ENCODE measurements at regions not wholly inside any gene's neighbourhood (a gene's known extent, or its start where the extent isn't known, plus 50 kb on each side); places are given as distances from the start of the nearest gene placed in this dataset.

DNA sequence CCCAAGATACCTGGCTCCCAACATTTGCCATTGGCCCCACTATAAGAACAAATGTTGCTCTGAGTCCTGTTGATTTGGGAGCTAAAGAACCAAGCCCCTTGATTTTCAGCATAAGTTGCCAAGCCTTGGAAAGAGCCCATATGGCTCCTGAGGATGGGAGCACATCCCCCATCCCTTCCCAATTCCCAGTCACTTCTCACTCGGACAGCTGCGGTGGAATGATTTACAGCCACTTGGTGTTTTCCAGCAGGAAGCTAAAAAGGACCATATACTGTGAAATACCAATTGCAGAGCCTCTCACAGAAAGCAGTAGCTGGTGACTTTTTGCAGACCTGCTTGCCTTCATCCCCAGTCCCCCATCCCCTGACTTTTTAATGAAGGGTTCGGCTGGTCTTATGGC lies 524.6 kb downstream of the GRIN2A start:
- Mint-ChIP-seq H3K9me3 (peaks cover 0 to 6% (median 2%) of the 10 kb centered on the region in 7 donors), H3K27me3 (no peaks in the 10 kb centered on the region), H3K4me3 (no peak overlapping the region), H3K4me1 (no peaks in the 10 kb centered on the region), H3K36me3 (no peaks in the 10 kb centered on the region), H3K27ac (no peak overlapping the region)
- no peak overlapping the region for H3K4me3 ChIP-seq (ENCODE audit: low read depth, low read length)
- no peak for ATAC-seq (ENCODE audit: low read depth in 2 of 2)
- no peak for DNase-seq
- no peaks in the 10 kb centered on the region for H3K4me1 ChIP-seq (ENCODE audit: control insufficient read depth, insufficient read depth, low read length, poor library complexity, severe bottlenecking)
- no peaks in the 10 kb centered on the region for H3K36me3 ChIP-seq (ENCODE audit: control insufficient read depth, insufficient read depth, low read length)
- no peaks in the 10 kb centered on the region for H3K27me3 ChIP-seq (ENCODE audit: control insufficient read depth, insufficient read depth, low read length)
- H3K9me3 ChIP-seq (ENCODE audit: control insufficient read depth in 2 of 2, low read length in 2 of 2): no peaks in the 10 kb centered on the region
- H3K27ac ChIP-seq (ENCODE audit: insufficient read depth, low read length, poor library complexity, severe bottlenecking): no peak overlapping the region

DNA sequence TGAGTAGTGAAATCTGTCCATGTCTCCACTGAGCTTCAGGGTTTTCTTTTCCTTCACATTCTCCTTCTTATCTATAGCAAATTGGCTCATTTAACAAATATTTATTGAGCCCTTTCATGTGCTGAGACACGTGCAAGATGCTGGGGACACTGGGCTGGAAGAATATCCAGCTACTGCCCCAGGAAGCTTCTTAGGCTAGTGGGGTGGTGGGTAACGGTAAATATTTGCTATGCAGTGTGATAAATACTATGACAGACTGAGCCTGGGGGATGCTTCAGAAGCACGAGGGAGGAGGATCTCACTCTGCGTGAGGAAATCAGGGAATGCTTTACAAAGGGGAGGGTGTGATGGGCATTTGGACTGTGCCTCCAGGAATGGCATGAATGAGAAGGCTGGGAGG lies 524.1 kb downstream of the GRIN2A start:
- H3K27me3 ChIP-seq (ENCODE audit: control insufficient read depth, insufficient read depth, low read length): no peaks in the 10 kb centered on the region
- DNase-seq (no peak), ATAC-seq (ENCODE audit: low read depth in 2 of 2) (no peak)
- H3K4me3 ChIP-seq (ENCODE audit: low read depth, low read length): no peak overlapping the region
- Mint-ChIP-seq H3K4me3 (no peak overlapping the region), H3K4me1 (no peaks in the 10 kb centered on the region), H3K27me3 (no peaks in the 10 kb centered on the region), H3K27ac (no peak overlapping the region), H3K36me3 (no peaks in the 10 kb centered on the region), H3K9me3 (peaks cover 0 to 6% (median 2%) of the 10 kb centered on the region in 7 donors)
- no peaks in the 10 kb centered on the region for H3K9me3 ChIP-seq (ENCODE audit: control insufficient read depth in 2 of 2, low read length in 2 of 2)
- H3K36me3 ChIP-seq (ENCODE audit: control insufficient read depth, insufficient read depth, low read length): no peaks in the 10 kb centered on the region
- no peak overlapping the region for H3K27ac ChIP-seq (ENCODE audit: insufficient read depth, low read length, poor library complexity, severe bottlenecking)
- H3K4me1 ChIP-seq (ENCODE audit: control insufficient read depth, insufficient read depth, low read length, poor library complexity, severe bottlenecking): no peaks in the 10 kb centered on the region

DNA sequence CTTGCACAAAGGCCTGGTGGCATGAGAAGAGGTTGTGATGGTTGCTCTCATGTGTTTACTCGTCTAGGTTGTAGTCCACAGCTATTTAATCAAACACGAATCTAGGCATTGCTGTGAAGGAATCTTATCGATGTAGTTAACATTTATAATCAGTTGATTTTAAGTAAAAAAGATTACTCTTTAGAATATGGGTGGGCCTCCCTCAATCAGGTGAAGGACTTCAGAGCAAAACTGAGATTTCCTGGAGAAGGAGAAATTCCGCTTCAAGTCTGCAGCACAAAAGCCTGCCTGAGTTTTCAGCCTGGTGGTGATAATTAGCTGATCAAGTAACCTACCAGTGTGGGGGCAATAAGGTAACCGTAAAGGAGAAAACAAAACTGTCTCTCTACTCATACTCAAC lies 523.6 kb downstream of the GRIN2A start:
- no peak overlapping the region for H3K27ac ChIP-seq (ENCODE audit: insufficient read depth, low read length, poor library complexity, severe bottlenecking)
- DNase-seq: no peak
- Mint-ChIP-seq H3K9me3 (peaks cover 0 to 6% (median 1%) of the 10 kb centered on the region in 7 donors), H3K4me3 (no peak overlapping the region), H3K4me1 (no peaks in the 10 kb centered on the region), H3K36me3 (no peaks in the 10 kb centered on the region), H3K27me3 (no peaks in the 10 kb centered on the region), H3K27ac (no peak overlapping the region)
- H3K9me3 ChIP-seq (ENCODE audit: control insufficient read depth in 2 of 2, low read length in 2 of 2): no peaks in the 10 kb centered on the region
- H3K27me3 ChIP-seq (ENCODE audit: control insufficient read depth, insufficient read depth, low read length): no peaks in the 10 kb centered on the region
- no peak for ATAC-seq (ENCODE audit: low read depth in 2 of 2)
- no peaks in the 10 kb centered on the region for H3K36me3 ChIP-seq (ENCODE audit: control insufficient read depth, insufficient read depth, low read length)
- H3K4me3 ChIP-seq (ENCODE audit: low read depth, low read length): no peak overlapping the region
- no peaks in the 10 kb centered on the region for H3K4me1 ChIP-seq (ENCODE audit: control insufficient read depth, insufficient read depth, low read length, poor library complexity, severe bottlenecking)

DNA sequence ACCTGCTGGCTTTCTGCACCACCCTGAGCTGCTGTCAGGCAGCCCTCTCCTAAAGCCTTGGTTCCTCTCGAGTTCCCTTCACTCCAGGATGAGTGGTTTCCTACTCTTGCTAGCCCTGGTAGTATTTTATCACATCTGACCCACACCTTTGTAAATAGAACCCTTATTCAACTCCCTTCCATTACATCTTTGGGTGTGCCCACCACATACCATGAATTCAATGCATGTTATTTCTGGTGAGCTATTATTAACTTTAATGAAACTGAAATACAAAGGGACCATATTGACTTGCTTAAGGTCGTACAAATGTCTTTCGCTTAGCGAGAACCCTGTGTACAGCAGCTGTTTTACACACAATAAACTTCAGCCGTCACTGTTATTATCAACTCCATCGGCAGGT lies 521.3 kb downstream of the GRIN2A start:
- no peaks in the 10 kb centered on the region for H3K9me3 ChIP-seq (ENCODE audit: control insufficient read depth in 2 of 2, low read length in 2 of 2)
- no peaks in the 10 kb centered on the region for H3K36me3 Mint-ChIP-seq
- H3K27me3 Mint-ChIP-seq: no peaks in the 10 kb centered on the region
- no peaks in the 10 kb centered on the region for H3K4me1 ChIP-seq (ENCODE audit: control insufficient read depth, insufficient read depth, low read length, poor library complexity, severe bottlenecking)
- H3K27ac ChIP-seq (ENCODE audit: insufficient read depth, low read length, poor library complexity, severe bottlenecking): no peak overlapping the region
- no peak overlapping the region for H3K4me3 ChIP-seq (ENCODE audit: low read depth, low read length)
- DNase-seq (no peak), ATAC-seq (ENCODE audit: low read depth in 2 of 2) (no peak)
- peaks cover 0 to 10% (median 4%) of the 10 kb centered on the region in 7 donors for H3K9me3 Mint-ChIP-seq
- no peaks in the 10 kb centered on the region for H3K27me3 ChIP-seq (ENCODE audit: control insufficient read depth, insufficient read depth, low read length)
- no peak overlapping the region for H3K27ac Mint-ChIP-seq
- H3K4me1 Mint-ChIP-seq: no peaks in the 10 kb centered on the region
- H3K36me3 ChIP-seq (ENCODE audit: control insufficient read depth, insufficient read depth, low read length): no peaks in the 10 kb centered on the region
- no peak overlapping the region for H3K4me3 Mint-ChIP-seq

DNA sequence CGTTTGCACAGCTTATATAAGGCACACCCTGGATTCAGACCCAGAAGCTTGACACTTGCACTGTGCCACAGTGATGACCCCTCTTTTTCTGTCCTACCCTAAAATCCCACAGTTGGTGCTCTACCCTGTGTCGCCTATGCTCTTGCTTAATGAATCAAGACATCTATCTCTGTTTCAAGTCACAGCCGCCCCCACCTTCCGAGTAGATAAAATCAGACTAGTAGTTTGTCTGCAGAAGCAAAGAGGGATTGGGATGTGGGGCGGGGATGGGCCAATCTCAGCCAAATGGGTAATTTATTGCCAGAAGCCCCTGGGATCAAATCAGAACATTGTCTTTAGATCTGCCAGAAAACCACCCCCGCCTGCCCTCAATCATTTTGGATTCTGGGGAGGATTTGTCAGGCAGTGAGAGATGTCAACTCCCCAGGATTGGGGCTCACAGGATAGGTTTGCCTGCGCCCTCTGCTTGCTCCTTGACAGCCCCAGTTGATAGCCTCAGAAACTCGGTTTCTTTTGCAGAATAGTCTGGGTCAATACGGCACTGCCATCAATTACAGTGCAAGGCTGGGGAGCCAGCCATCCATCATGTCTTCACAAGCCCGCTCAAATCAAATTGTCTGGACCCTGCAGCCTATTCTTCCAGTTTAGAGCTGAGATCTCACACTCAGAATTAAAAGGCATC lies 520.8 kb downstream of the GRIN2A start:
- DNase-seq (no peak), ATAC-seq (ENCODE audit: low read depth in 2 of 2) (no peak)
- no peak overlapping the region for H3K27ac Mint-ChIP-seq
- H3K4me3 ChIP-seq (ENCODE audit: low read depth, low read length): no peak overlapping the region
- H3K27me3 ChIP-seq (ENCODE audit: control insufficient read depth, insufficient read depth, low read length): no peaks in the 10 kb centered on the region
- H3K4me1 Mint-ChIP-seq: no peaks in the 10 kb centered on the region
- H3K27me3 Mint-ChIP-seq: no peaks in the 10 kb centered on the region
- H3K36me3 ChIP-seq (ENCODE audit: control insufficient read depth, insufficient read depth, low read length): no peaks in the 10 kb centered on the region
- H3K4me3 Mint-ChIP-seq: no peak overlapping the region
- no peaks in the 10 kb centered on the region for H3K9me3 ChIP-seq (ENCODE audit: control insufficient read depth in 2 of 2, low read length in 2 of 2)
- no peaks in the 10 kb centered on the region for H3K36me3 Mint-ChIP-seq
- H3K9me3 Mint-ChIP-seq: peaks cover 0 to 10% (median 4%) of the 10 kb centered on the region in 7 donors
- no peak overlapping the region for H3K27ac ChIP-seq (ENCODE audit: insufficient read depth, low read length, poor library complexity, severe bottlenecking)
- no peaks in the 10 kb centered on the region for H3K4me1 ChIP-seq (ENCODE audit: control insufficient read depth, insufficient read depth, low read length, poor library complexity, severe bottlenecking)

DNA sequence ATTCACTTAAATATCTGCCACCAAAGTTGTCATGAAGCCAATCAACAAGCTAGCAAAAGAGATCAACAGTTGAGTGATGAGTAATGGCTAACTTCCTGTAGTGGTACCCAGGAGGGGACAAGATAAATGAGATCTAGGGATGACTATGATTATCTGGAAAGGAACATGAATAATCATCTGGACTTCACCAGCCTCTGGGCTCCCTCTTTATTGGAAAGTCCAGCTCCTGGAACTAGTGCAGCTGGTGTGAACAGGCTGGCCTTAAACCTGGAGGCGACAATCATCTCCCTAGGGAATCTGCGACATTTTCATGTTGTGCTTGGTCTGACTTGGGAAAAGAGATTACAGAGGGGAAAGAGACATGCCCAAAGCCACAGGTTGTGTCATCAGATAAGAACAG lies 518.6 kb downstream of the GRIN2A start:
- no peak for DNase-seq
- Histone ChIP-seq H3K4me1 (ENCODE audit: control insufficient read depth, insufficient read depth, low read length, poor library complexity, severe bottlenecking) (no peaks in the 10 kb centered on the region), H3K4me3 (ENCODE audit: low read depth, low read length) (no peak overlapping the region), H3K9me3 (ENCODE audit: control insufficient read depth in 2 of 2, low read length in 2 of 2) (no peaks in the 10 kb centered on the region), H3K27ac (ENCODE audit: insufficient read depth, low read length, poor library complexity, severe bottlenecking) (no peak overlapping the region), H3K36me3 (ENCODE audit: control insufficient read depth, insufficient read depth, low read length) (no peaks in the 10 kb centered on the region), H3K27me3 (ENCODE audit: control insufficient read depth, insufficient read depth, low read length) (no peaks in the 10 kb centered on the region)
- no peak for ATAC-seq (ENCODE audit: low read depth in 2 of 2)
- H3K27ac Mint-ChIP-seq: no peak overlapping the region
- no peaks in the 10 kb centered on the region for H3K36me3 Mint-ChIP-seq
- H3K27me3 Mint-ChIP-seq: no peaks in the 10 kb centered on the region
- no peak overlapping the region for H3K4me3 Mint-ChIP-seq
- H3K9me3 Mint-ChIP-seq: peaks cover 0 to 8% (median 4%) of the 10 kb centered on the region in 7 donors
- H3K4me1 Mint-ChIP-seq: no peaks in the 10 kb centered on the region

GRCh38 chr16:9665851-9666271 lies 516.4 kb downstream of the GRIN2A start:
- Histone ChIP-seq H3K36me3 (ENCODE audit: control insufficient read depth, insufficient read depth, low read length) (no peaks in the 10 kb centered on the region), H3K27me3 (ENCODE audit: control insufficient read depth, insufficient read depth, low read length) (no peaks in the 10 kb centered on the region), H3K4me3 (ENCODE audit: low read depth, low read length) (no peak overlapping the region), H3K27ac (ENCODE audit: insufficient read depth, low read length, poor library complexity, severe bottlenecking) (no peak overlapping the region), H3K4me1 (ENCODE audit: control insufficient read depth, insufficient read depth, low read length, poor library complexity, severe bottlenecking) (no peaks in the 10 kb centered on the region), H3K9me3 (ENCODE audit: control insufficient read depth in 2 of 2, low read length in 2 of 2) (no peaks in the 10 kb centered on the region)
- ATAC-seq (ENCODE audit: low read depth in 2 of 2) (no peak), DNase-seq (no peak)
- no peaks in the 10 kb centered on the region for H3K27me3 Mint-ChIP-seq
- no peaks in the 10 kb centered on the region for H3K36me3 Mint-ChIP-seq
- H3K4me1 Mint-ChIP-seq: no peaks in the 10 kb centered on the region
- no peak overlapping the region for H3K27ac Mint-ChIP-seq
- no peak overlapping the region for H3K4me3 Mint-ChIP-seq
- peaks cover 0 to 5% (median 0%) of the 10 kb centered on the region in 7 donors for H3K9me3 Mint-ChIP-seq

DNA sequence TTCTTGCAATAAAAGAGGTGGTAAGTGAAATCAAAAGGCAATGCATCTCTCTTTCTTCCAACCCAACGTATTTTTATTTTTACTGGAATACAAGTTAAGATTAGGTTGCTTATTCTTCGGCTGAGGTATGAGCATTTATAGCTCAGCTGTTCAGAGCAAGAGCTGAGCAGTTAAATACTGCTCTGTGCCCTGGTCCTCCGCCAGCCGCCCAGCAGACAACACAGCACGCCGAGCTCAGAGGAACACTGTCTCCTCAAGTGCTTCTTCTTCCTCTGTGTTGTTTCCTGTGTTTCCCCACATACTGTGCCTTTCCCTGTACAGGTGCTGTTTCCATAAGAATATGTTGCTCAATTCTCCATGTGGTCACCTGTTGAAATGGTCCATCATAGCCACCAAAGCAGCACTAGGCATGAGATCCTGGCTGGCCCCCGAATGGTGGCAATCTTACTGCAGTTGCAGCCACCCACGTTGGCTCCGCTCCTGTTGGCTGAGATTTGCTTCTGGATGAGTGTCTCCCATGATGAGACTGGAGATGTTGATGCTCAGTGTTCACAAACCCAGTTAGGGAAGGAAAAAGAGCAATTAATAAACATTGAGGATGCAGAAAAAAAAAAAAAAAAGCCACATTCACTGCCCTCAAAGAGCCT lies 515.3 kb downstream of the GRIN2A start:
- H3K27ac Mint-ChIP-seq: no peak overlapping the region
- H3K4me3 Mint-ChIP-seq: no peak overlapping the region
- Histone ChIP-seq H3K27ac (ENCODE audit: insufficient read depth, low read length, poor library complexity, severe bottlenecking) (no peak overlapping the region), H3K36me3 (ENCODE audit: control insufficient read depth, insufficient read depth, low read length) (no peaks in the 10 kb centered on the region), H3K27me3 (ENCODE audit: control insufficient read depth, insufficient read depth, low read length) (no peaks in the 10 kb centered on the region), H3K4me1 (ENCODE audit: control insufficient read depth, insufficient read depth, low read length, poor library complexity, severe bottlenecking) (no peaks in the 10 kb centered on the region), H3K9me3 (ENCODE audit: control insufficient read depth in 2 of 2, low read length in 2 of 2) (no peaks in the 10 kb centered on the region), H3K4me3 (ENCODE audit: low read depth, low read length) (no peak overlapping the region)
- H3K36me3 Mint-ChIP-seq: no peaks in the 10 kb centered on the region
- DNase-seq: no peak
- no peak for ATAC-seq (ENCODE audit: low read depth in 2 of 2)
- no peaks in the 10 kb centered on the region for H3K27me3 Mint-ChIP-seq
- H3K4me1 Mint-ChIP-seq: no peaks in the 10 kb centered on the region
- peaks cover 0 to 5% (median 0%) of the 10 kb centered on the region in 7 donors for H3K9me3 Mint-ChIP-seq
